Stimulated activated CD4-positive, alpha-beta T cell treated with anti-CD3 and anti-CD28 coated beads, Interleukin-1b, Interleukin-23, amount 100 ng/mL, for 4 hours (primary cell): ENCODE measurements at regions not wholly inside any gene's neighbourhood (a gene's known extent, or its start where the extent isn't known, plus 50 kb on each side); places are given as distances from the start of the nearest gene placed in this dataset.
"Not testable (repeated sequence)": the region's sequence is repeated elsewhere in the genome, so short reads cannot be mapped to it uniquely, and the experiment has no call there.

Experiments used
- DNase-seq, 2 donors: peaks; one replicate each; pipeline ENCODE4 v3.0.0-alpha.2; 2020; ENCODE audit warnings: low read depth in 2 of 2

GRCh38 chr2:195162918-195163317, 494.1 kb upstream of the SLC39A10 start:
- DNase-seq: no peak

GRCh38 chr2:195162194-195162593, 494.8 kb upstream of the SLC39A10 start:
- DNase-seq: no peak

GRCh38 chr2:195160963-195161362, 496.1 kb upstream of the SLC39A10 start:
- DNase-seq: no peak

GRCh38 chr2:195151711-195152110, 505.3 kb upstream of the SLC39A10 start:
- DNase-seq: no peak

- DNase-seq: no peak
These were observed 506.2 kb upstream of the SLC39A10 start for GRCh38 chr2:195150819-195151218.

- DNase-seq: no peak
These were observed 509.0 kb upstream of the SLC39A10 start for GRCh38 chr2:195148004-195148403.

GRCh38 chr2:195146761-195147541, 510.1 kb upstream of the SLC39A10 start:
- DNase-seq: no peak

- no peak for DNase-seq
These were observed 518.6 kb upstream of the SLC39A10 start for GRCh38 chr2:195138435-195138834.

GRCh38 chr2:195125889-195126288, 531.1 kb upstream of the SLC39A10 start:
- not testable (repeated sequence) for DNase-seq

GRCh38 chr2:195124391-195125079, 532.5 kb upstream of the SLC39A10 start:
- DNase-seq: no peak

- no peak for DNase-seq
These were observed 534.4 kb upstream of the SLC39A10 start for GRCh38 chr2:195122653-195123052.

- DNase-seq: no peak
These were observed 535.7 kb upstream of the SLC39A10 start for GRCh38 chr2:195121341-195121740.

- no peak for DNase-seq
These were observed 537.8 kb upstream of the SLC39A10 start for GRCh38 chr2:195119231-195119630.

GRCh38 chr2:195118276-195118675, 538.8 kb upstream of the SLC39A10 start:
- DNase-seq: no peak

- no peak for DNase-seq
These were observed 540.0 kb upstream of the SLC39A10 start for GRCh38 chr2:195117011-195117410.

- no peak for DNase-seq
These were observed 541.3 kb upstream of the SLC39A10 start for GRCh38 chr2:195115738-195116137.

- DNase-seq: no peak
These were observed 548.8 kb upstream of the SLC39A10 start for GRCh38 chr2:195108182-195108581.

GRCh38 chr2:195106681-195107380, 550.2 kb upstream of the SLC39A10 start:
- DNase-seq: no peak

GRCh38 chr2:195105581-195105980, 551.4 kb upstream of the SLC39A10 start:
- DNase-seq: no peak

- DNase-seq: no peak
These were observed 562.7 kb upstream of the SLC39A10 start for GRCh38 chr2:195094330-195094729.

GRCh38 chr2:195092341-195092740, 564.7 kb upstream of the SLC39A10 start:
- no peak for DNase-seq

GRCh38 chr2:195072806-195073205, 584.2 kb upstream of the SLC39A10 start:
- not testable (repeated sequence) for DNase-seq

- DNase-seq: no peak
These were observed 600.0 kb upstream of the SLC39A10 start for GRCh38 chr2:195057001-195057400.
